H9 (cell line): ENCODE measurements at regions not wholly inside any gene's neighbourhood (a gene's known extent, or its start where the extent isn't known, plus 50 kb on each side); places are given as distances from the start of the nearest gene placed in this dataset.

Experiments
- DNase-seq: peaks from one replicate; pipeline ENCODE4 v3.0.0-alpha.2; 2017
- H2AFZ ChIP-seq: one replicate; pipeline ENCODE4 v1.6.1; 2013; ENCODE audit warnings: mild to moderate bottlenecking, low read length, control low read depth, moderate library complexity
- H2AK5ac ChIP-seq: 2 replicates; pipeline ENCODE4 v1.6.1; 2013; ENCODE audit warnings: low read length, control low read depth, mixed read lengths; ENCODE audit not compliant: insufficient read length
- H2BK120ac ChIP-seq: one replicate; pipeline ENCODE4 v1.6.1; 2013; ENCODE audit warnings: low read depth, mild to moderate bottlenecking, low read length, control low read depth, inconsistent platforms; ENCODE audit not compliant: poor library complexity, severe bottlenecking
- H2BK12ac ChIP-seq: 2 replicates; pipeline ENCODE4 v1.6.1; 2013; ENCODE audit warnings: low read length, control low read depth, mixed read lengths, low read depth; ENCODE audit not compliant: insufficient read length
- H2BK15ac ChIP-seq: 2 replicates; pipeline ENCODE4 v1.6.1; 2013; ENCODE audit warnings: low read depth, low read length, control low read depth
- H2BK20ac ChIP-seq: one replicate; pipeline ENCODE4 v1.6.1; 2013; ENCODE audit warnings: low read depth, mild to moderate bottlenecking, low read length, control low read depth, inconsistent platforms; ENCODE audit not compliant: poor library complexity, severe bottlenecking
- H2BK5ac ChIP-seq: 2 replicates; pipeline ENCODE4 v1.6.1; 2013; ENCODE audit warnings: low read length, control low read depth, mixed read lengths; ENCODE audit not compliant: insufficient read length
- H3K14ac ChIP-seq: 2 replicates; pipeline ENCODE4 v1.6.1; 2013; ENCODE audit warnings: low read length, control low read depth; ENCODE audit not compliant: insufficient read depth
- H3K18ac ChIP-seq: 2 replicates; pipeline ENCODE4 v1.6.1; 2013; ENCODE audit warnings: low read depth, mild to moderate bottlenecking, mixed read lengths, low read length, control low read depth; ENCODE audit not compliant: insufficient read length
- H3K23ac ChIP-seq: 2 replicates; pipeline ENCODE4 v1.6.1; 2013; ENCODE audit warnings: low read length, control low read depth, mixed read lengths, low read depth; ENCODE audit not compliant: insufficient read length
- H3K23me2 ChIP-seq: 2 replicates; pipeline ENCODE4 v1.6.1; 2013; ENCODE audit warnings: low read depth, mild to moderate bottlenecking, mixed read lengths, low read length, control low read depth; ENCODE audit not compliant: insufficient read length, poor library complexity, severe bottlenecking
- H3K27ac ChIP-seq: 2 replicates; pipeline ENCODE4 v1.5.1; 2013; ENCODE audit warnings: low read length, control low read depth, mixed read lengths, low read depth; ENCODE audit not compliant: insufficient read length
- H3K27me3 ChIP-seq: 2 replicates; pipeline ENCODE4 v1.6.1; 2013; ENCODE audit warnings: low read length, control low read depth, inconsistent platforms; ENCODE audit not compliant: insufficient read depth
- H3K4ac ChIP-seq: 2 replicates; pipeline ENCODE4 v1.6.1; 2013; ENCODE audit warnings: low read depth, mild to moderate bottlenecking, control low read depth, inconsistent platforms, low read length, moderate library complexity
- H3K4me1 ChIP-seq: 2 replicates; pipeline ENCODE4 v1.6.1; 2013; ENCODE audit warnings: low read length, control low read depth, inconsistent platforms; ENCODE audit not compliant: insufficient read depth
- H3K4me2 ChIP-seq: 2 replicates; pipeline ENCODE4 v1.6.1; 2013; ENCODE audit warnings: low read length, control low read depth, mixed read lengths; ENCODE audit not compliant: insufficient read length, insufficient read depth
- H3K56ac ChIP-seq: 2 replicates; pipeline ENCODE4 v1.6.1; 2013; ENCODE audit warnings: low read depth, mild to moderate bottlenecking, mixed read lengths, low read length, control low read depth; ENCODE audit not compliant: insufficient read length
- H3K79me1 ChIP-seq: 2 replicates; pipeline ENCODE4 v1.6.1; 2013; ENCODE audit warnings: low read depth, mild to moderate bottlenecking, moderate library complexity, low read length, control low read depth, inconsistent platforms; ENCODE audit not compliant: insufficient read depth, poor library complexity, severe bottlenecking
- H3K79me2 ChIP-seq: 2 replicates; pipeline ENCODE4 v1.6.1; 2013; ENCODE audit warnings: low read length, control low read depth, inconsistent platforms; ENCODE audit not compliant: insufficient read depth
- H3K9ac ChIP-seq: 2 replicates; pipeline ENCODE4 v1.6.1; 2013; ENCODE audit warnings: low read length, control low read depth, mixed read lengths; ENCODE audit not compliant: insufficient read length; ENCODE audit errors: extremely low read depth
- H3K9me3 ChIP-seq: one replicate; pipeline ENCODE4 v1.6.1; 2013; ENCODE audit warnings: low read depth, low read length, inconsistent platforms; ENCODE audit not compliant: control insufficient read depth
- H3T11ph ChIP-seq: one replicate; pipeline ENCODE4 v1.6.1; 2013; ENCODE audit warnings: mild to moderate bottlenecking, low read length, control low read depth, inconsistent platforms
- H4K20me1 ChIP-seq: one replicate; pipeline ENCODE4 v1.6.1; 2013; ENCODE audit not compliant: control insufficient read depth, insufficient read length, insufficient read depth
- H4K5ac ChIP-seq: 2 replicates; pipeline ENCODE4 v1.6.1; 2013; ENCODE audit warnings: low read depth, mild to moderate bottlenecking, mixed read lengths, low read length, control low read depth; ENCODE audit not compliant: insufficient read length
- H4K8ac ChIP-seq: replicated peaks from 2 replicates; pipeline ENCODE4 v1.6.1; 2013; ENCODE audit warnings: low read length, control low read depth, mixed read lengths, low read depth; ENCODE audit not compliant: insufficient read length
- H4K91ac ChIP-seq: 2 replicates; pipeline ENCODE4 v1.6.1; 2013; ENCODE audit warnings: low read depth, mild to moderate bottlenecking, moderate library complexity, mixed read lengths, low read length, control low read depth; ENCODE audit not compliant: insufficient read length
- H3K27ac Mint-ChIP-seq, 3 experiments: 2 replicates in 2 of 3; 3 replicates in 1 of 3; pipeline ENCODE4 v1.8.0; 2020 to 2021; ENCODE audit warnings: mixed read lengths in 3 of 3, mild to moderate bottlenecking in 1 of 3, moderate library complexity in 1 of 3
- H3K27me3 Mint-ChIP-seq: 2 replicates; pipeline ENCODE4 v1.8.0; 2021; ENCODE audit warnings: low read depth, mild to moderate bottlenecking, moderate library complexity, mixed read lengths
- H3K36me3 Mint-ChIP-seq, 3 experiments: 2 replicates in 2 of 3; 3 replicates in 1 of 3; pipeline ENCODE4 v1.8.0; 2020 to 2021; ENCODE audit warnings: low read depth in 3 of 3, mixed read lengths in 3 of 3; ENCODE audit not compliant: insufficient read depth in 1 of 3
- H3K4me1 Mint-ChIP-seq, 2 experiments: 2 replicates each; pipeline ENCODE4 v1.8.0; 2020; ENCODE audit warnings: mixed read lengths in 2 of 2
- H3K4me3 Mint-ChIP-seq, 2 experiments: 2 replicates in 1 of 2; 3 replicates in 1 of 2; pipeline ENCODE4 v1.8.0; 2020 to 2021; ENCODE audit warnings: mild to moderate bottlenecking in 2 of 2, mixed read lengths in 2 of 2, moderate library complexity in 1 of 2
- H3K9me3 Mint-ChIP-seq, 2 experiments: 2 replicates in 1 of 2; 3 replicates in 1 of 2; pipeline ENCODE4 v1.8.0; 2020; ENCODE audit warnings: mild to moderate bottlenecking in 2 of 2, mixed read lengths in 2 of 2, moderate library complexity in 1 of 2
- WGBS: extraction: QIAGEN DNeasy Blood & Tissue Kit; methylation state at CpG from one replicate; pipeline ENCODE4 v1.1.7; 2013; ENCODE audit warnings: missing lambda C conversion rate, low lambda C conversion rate, mixed read lengths; ENCODE audit not compliant: insufficient read length; ENCODE audit errors: extremely low coverage; 5-methylcytosine and 5-hydroxymethylcytosine counted together
- TF ChIP-seq, protein P1 (sequence below): fragments of 200-600 bp; sonication (generic); conservative IDR thresholded peaks from 3 replicates; pipeline ENCODE4 v1.8.0; 2021; ENCODE audit warnings: antibody characterized with exemption, mild to moderate bottlenecking

- TF ChIP-seq, protein P1, sequence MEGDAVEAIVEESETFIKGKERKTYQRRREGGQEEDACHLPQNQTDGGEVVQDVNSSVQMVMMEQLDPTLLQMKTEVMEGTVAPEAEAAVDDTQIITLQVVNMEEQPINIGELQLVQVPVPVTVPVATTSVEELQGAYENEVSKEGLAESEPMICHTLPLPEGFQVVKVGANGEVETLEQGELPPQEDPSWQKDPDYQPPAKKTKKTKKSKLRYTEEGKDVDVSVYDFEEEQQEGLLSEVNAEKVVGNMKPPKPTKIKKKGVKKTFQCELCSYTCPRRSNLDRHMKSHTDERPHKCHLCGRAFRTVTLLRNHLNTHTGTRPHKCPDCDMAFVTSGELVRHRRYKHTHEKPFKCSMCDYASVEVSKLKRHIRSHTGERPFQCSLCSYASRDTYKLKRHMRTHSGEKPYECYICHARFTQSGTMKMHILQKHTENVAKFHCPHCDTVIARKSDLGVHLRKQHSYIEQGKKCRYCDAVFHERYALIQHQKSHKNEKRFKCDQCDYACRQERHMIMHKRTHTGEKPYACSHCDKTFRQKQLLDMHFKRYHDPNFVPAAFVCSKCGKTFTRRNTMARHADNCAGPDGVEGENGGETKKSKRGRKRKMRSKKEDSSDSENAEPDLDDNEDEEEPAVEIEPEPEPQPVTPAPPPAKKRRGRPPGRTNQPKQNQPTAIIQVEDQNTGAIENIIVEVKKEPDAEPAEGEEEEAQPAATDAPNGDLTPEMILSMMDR, result peak; percentile 84
- H3K9ac ChIP-seq, result no peak overlapping the region
Observed at GRCh38 chr11:43573233-43573632, 107.3 kb upstream of the HSD17B12 start.

More at GRCh38 chr11:43573233-43573632, 107.3 kb upstream of the HSD17B12 start:
- H2BK15ac ChIP-seq, result no peak overlapping the region
- H3K79me2 ChIP-seq, result no peaks in the 10 kb centered on the region
- H4K5ac ChIP-seq, result no peak overlapping the region
- no peak overlapping the region for H2BK5ac ChIP-seq
- peaks cover 62% of the 10 kb centered on the region for H3K27me3 ChIP-seq
- no CpG with 5 or more reads among the region's 6 CpGs for WGBS
- H3K9me3 Mint-ChIP-seq, result no peaks in the 10 kb centered on the region; a peak in 2 of 5 replicates
- no peaks in the 10 kb centered on the region for H3K9me3 ChIP-seq
- peaks cover 12% of the 10 kb centered on the region for H3K23me2 ChIP-seq
- H3K4ac ChIP-seq, result no peak overlapping the region
- H2BK20ac ChIP-seq, result no peak overlapping the region
- peaks cover 100% of the 10 kb centered on the region for H3K27me3 Mint-ChIP-seq
- no peak overlapping the region for H3K14ac ChIP-seq
- H4K8ac ChIP-seq, result no peak overlapping the region
- H3K4me3 Mint-ChIP-seq, result no peak overlapping the region
- H2BK12ac ChIP-seq, result no peak overlapping the region
- DNase-seq, result peak; percentile 69
- no peak overlapping the region for H3K27ac Mint-ChIP-seq
- H3K36me3 Mint-ChIP-seq, result no peaks in the 10 kb centered on the region; a peak in 1 of 7 replicates
- no peak overlapping the region for H3T11ph ChIP-seq
- H3K4me1 Mint-ChIP-seq, result peaks cover 24 to 33% of the 10 kb centered on the region in 2 experiments
- H2BK120ac ChIP-seq, result no peak overlapping the region
- H3K23ac ChIP-seq, result no peak overlapping the region
- no peak overlapping the region for H3K27ac ChIP-seq
- no peak overlapping the region for H4K91ac ChIP-seq
- no peaks in the 10 kb centered on the region for H4K20me1 ChIP-seq
- H3K79me1 ChIP-seq, result no peaks in the 10 kb centered on the region
- peak overlapping the region; percentile 85 for H2AFZ ChIP-seq
- no peaks in the 10 kb centered on the region for H3K4me1 ChIP-seq
- peak overlapping the region; percentile 24 for H3K4me2 ChIP-seq
- no peak overlapping the region for H3K18ac ChIP-seq
- H2AK5ac ChIP-seq, result no peak overlapping the region
- H3K56ac ChIP-seq, result no peak overlapping the region
